ENCODE measurements at regions not wholly inside any gene's neighbourhood (a gene's known extent, or its start where the extent isn't known, plus 50 kb on each side); places are given as distances from the start of the nearest gene placed in this dataset.

DNA sequence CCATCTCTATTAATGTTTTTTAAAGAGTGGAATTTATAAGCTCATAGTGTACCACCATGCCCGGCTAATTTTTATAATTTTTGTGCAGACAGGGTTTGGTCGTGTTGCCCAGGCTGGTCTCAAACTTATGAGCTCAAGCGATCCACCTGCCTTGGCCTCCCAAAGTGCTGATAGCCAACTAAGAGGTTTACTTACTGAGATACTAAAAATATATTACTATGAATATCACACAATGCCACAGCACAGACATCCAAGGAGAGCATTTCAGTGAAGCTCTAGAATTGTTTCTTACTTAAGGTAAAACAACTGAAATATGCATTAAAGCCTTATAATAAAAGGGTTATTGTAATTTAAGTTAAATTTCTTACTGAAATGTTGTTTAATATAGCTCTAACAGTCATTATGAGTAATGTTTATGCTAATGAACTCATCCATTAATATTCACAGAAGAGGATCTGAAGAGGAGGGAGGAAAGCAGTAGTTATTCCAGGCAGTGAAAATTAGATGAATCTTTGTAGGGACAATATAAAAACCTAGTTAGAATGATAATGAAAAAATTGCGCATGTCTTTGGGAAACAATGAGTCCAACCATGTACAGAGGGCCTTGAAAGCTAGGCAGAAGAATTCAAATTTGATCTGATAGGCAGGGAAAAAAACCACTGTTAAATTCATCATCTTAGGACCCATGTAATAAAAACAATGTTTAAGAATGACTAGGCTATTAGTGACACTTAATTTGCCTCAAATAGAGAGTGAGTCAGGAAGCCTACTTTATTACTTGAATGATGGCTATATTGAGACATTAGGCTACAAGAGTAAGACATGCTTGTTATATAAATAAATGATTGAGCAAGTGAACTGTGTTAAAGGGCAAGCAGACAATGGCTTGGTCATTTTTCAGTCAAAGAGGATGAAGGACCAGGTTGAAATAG, 99.2 kb downstream of the SLC41A2 start:
- no peak for DNase-seq

DNA sequence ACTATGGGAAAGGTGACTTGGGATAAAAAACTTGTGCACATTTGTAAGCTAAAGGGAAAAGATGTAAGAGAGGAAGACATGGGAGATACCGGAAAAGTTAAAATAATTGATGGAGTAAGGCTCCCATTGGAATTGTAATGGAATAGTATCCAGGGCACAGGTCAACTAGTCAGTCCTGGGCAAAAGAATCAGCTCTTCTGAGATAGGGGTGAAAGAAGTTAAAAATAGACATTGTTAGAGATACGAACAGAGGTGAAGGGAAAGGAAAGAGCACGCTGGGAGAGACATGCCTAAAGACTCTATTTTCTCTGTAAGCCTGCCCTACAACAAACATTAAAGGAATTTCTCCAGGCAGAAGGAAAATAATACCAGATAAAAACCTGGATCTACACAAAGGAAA, 101.6 kb downstream of the SLC41A2 start:
- no peak for DNase-seq

DNA sequence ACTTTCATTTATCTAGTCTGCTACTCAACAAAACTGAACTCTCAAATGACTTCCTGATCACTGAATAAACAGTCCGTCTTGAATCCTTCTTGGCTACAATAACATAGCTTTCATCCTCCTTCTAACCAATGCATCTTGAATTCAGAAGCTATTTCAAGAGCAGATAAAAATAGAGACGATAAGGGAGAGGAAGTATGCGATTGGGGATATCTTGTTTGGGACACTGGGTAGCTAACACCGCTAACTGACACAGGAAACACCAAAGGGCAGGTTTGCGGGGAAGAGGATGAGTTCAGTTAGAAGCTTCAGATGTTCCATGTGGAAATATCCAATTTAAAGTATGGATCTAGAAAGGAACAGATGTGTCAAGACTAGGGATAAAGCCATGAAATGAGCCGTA, 102.5 kb downstream of the SLC41A2 start:
- no peak for DNase-seq

DNA sequence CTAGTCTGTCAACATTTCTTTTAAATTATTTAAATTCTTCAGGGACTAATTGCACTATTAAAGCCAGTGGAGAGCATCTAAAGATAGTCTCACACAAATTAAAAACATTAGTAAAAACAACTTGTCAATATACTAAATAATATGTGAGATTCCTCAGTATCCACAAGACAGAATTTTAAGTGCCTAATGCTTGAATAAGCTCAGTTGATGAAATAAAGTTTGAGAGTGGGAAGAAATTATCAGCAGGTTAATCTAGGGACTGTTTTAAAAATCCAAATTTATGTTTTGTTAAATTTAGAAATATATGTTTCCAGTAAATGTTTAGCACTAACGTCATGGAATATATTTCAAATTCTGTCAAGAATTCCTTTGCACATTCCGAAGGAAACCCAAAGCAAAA, 105.2 kb downstream of the SLC41A2 start:
- no peak for DNase-seq

DNA sequence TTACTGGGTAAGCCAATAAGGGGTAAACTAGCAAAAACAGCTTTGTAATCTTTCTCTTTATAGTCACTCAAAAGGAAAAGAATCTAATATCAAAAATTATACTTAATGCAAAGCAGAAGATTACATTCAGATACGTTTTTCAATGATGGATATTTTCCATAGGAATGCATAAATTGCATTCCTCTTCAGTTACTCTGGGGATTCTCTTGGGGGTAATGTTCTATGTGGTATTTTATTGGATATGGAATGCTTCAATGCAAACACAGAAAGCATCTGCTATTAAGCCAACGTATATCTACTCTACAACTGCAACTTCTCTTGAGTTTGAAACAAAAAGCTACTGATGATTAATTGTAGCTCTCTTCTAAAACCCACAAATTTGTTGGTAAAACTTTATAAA, 106.0 kb downstream of the SLC41A2 start:
- no peak for DNase-seq

DNA sequence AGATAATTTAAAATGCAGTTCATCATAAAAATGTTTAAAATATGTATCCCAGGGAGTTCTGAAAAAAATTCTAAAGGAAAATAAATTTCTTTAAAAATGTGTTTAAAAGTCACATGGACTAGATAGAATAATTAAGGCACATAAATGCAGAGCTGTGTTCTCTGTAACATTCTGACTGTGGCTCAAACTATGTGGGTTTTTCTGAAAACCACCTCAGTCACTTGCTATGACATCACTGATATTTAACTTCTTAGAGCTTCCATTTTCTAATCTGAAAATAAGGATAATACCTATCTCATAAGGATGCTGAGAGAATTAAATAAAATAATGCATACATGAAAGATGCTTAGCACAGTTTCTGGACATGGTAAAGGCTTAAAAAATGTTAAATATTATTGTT, 107.3 kb downstream of the SLC41A2 start:
- no peak for DNase-seq

DNA sequence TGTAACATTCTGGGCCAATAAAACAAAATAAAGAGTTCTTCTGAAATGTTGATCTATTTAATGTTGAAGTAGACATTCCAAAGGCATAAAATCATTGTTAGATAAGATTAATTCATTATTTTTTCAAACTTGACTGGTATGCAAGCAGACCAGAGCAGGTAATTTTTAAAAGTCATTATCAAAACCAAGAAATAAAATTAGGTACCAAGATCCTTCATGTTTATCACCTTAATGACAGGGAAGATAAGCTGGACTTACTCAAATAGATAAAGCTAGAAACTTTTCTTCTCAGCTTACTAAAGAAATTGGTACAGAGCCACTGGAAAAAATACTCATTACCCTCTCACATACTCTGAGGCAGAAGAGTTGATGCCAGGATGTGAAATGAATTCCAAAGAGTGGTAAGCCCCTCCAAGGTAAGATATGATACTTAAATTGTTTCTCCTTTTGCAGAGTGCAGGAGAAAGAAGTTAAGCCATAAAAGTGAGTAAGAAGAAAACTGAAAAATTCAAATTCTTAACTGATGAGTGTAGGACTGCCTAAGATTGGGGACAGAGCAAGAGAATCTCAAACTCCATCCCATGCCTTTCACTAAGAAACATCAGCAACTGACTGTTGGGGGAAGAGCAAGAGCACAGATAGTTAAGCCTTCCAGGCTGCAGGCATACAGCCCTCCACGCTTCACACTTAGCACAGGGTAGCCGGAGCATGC, 111.9 kb downstream of the SLC41A2 start:
- no peak for DNase-seq

DNA sequence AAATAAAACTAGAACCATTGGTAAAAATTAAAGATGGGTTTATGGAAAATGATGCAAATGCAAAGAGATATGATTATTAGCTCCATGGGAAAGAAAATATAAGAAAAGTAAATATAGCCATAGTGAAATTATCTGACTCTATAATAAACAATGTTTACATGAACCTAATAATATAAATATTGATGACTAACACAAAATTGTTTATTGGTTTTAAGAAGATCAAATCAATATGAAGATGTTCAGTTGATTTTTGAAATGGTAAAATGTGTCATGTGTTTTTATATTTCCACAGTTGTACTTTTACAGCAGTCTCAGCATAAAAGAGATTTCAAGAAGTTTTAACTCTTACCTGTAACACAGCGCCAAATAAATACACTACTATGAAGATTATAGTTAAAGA, 114.0 kb downstream of the SLC41A2 start:
- DNase-seq: no peak

DNA sequence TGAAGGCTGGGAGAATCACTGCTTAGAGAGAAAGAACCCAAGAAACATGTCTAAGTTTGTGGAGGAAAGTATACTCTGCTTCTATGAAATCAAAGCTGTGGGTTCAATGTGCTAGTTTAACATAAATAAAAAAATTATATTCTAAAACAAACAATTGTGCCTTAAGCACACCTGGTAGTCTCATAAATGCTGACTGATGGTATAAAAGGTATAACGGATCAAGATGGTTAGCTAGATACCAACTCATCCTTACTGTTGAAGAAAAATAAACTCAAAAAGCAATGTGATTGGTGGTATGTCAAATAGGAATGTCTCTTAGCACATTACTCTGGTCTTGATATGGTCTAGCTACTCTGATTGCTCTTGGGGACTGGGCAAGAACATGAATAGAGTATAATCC, 117.8 kb downstream of the SLC41A2 start:
- DNase-seq: no peak

DNA sequence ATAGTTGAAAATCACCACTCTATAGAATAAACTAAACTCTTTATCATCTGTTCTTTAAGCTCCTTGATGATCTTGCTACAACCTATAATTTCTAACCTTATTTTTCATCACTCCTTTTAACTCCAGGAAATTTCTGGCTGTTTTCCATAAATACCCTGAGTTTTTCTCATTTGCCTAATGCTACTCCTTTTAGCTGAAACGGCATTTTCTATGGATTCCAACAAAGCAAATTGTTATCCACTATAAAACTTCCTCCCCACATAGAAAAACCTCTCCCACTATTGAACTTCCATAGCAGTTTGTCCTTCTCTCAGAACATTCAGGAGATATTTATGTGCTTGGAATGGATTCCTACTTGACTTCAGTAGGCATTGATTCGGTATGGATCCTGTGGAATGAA, 122.8 kb downstream of the SLC41A2 start:
- DNase-seq: no peak

DNA sequence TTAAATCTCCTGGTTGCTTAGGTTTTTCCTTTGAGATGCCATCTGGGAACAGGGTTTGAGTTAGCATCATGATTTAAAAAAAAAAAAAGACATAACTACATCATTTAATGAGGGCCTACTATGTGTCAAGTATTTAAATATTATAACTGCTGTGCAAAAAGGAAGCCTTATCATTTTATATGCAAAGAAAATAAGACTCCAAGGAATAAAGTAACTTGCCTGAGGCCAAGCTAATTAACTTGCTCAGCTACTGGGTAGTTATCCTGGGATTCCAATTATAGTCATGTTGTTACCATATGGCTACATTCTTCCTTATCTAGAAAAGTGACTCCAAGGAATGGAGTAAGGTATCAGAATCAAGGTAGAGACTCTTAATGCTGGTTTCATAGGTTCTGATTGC, 123.5 kb downstream of the SLC41A2 start:
- no peak for DNase-seq

DNA sequence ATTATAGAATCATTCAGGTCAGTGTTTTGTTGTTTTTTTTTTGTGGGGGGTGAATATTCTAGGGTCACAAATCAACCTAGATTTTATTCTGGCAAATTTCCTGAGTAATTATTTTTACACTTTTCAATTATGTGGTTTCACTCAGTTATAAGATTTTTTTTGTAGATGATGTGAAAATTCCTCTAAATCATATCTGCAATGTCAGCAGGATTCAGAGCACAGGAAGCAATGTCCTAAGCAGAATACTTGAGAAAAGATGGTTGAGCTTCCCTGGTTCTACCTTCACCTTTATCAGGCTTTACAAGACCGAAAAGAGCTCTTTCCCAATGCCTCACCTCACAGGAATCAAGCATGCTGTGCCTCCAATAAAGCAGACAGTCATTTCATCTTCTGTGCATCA, 124.3 kb downstream of the SLC41A2 start:
- DNase-seq: no peak

DNA sequence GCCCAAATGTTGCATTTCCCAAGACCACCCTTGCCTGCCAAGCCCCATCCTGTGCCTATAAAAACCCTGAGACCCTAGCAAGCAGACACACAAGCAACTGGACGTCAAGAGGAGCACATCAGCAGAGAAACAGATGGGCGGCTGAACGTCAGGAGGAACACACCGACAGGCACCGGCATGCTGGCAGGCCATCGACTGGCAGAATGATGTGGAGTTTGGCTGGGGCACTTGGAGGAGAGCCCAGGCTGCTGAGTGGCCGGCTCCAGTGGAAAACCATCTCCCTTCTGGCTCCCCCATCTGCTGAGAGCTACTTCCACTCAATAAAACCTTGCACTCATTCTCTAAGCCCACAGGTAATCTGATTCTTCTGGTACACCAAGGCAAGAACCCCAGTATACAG, 130.1 kb downstream of the SLC41A2 start:
- no peak for DNase-seq

DNA sequence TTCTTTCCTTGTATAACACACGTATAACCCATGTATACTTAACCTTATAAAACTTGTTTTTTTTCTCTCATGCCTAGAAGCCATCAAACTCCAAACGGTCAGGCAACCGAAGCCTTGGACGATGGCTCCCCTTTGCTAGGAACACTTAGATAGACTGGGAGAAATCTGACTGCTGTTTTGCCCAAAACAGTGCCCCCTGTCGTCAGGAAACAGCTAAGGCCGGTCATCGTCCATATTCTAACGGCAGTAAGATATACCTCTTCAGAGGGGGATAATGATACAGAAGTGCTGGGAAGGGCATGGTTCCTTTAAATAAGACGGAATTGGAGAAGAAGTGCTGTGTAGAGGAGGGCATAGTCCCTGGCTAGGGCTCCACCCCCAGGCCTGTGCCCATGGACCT, 130.5 kb downstream of the SLC41A2 start:
- DNase-seq: no peak

DNA sequence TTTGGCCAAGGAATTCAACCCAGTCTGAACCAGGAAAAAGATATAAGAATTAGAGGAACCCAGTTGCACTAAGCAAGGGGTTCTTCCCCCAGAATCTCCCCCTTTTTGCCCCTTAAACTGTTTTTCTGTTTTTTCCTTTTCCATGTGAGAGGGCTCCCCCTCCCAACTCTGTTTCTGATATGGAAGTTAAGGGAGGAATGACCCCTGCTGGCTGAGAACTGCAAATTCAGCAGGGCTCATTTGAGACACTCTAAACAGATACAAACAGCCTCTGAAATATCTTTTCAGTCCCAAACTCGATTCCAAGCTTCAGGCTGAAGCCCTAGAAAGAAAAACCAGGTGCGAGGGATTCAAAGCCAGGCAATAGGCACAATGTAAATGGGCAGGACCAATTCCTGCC, 132.7 kb downstream of the SLC41A2 start:
- no peak for DNase-seq

DNA sequence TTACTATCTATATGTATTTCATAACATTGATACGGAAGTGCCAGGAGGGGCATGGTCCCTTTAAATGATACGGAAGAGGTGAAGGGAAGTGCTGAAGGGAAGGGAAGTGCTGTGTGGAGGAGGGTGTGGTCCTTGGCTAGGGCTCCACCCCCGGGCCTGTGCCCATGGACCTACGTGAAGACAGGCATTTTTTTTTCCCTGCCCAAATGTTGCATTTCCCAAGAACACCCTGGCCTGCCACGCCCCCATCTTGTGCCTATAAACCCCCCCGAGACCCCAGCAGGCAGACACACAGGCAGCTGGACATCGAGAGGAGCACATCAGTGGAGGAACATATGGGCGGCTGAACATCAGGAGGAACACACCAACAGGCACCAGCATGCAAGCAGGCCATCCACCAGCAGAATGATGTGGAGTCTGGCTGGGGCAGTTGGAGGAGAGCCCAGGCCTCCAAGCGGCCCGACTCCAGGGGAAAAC, 134.1 kb downstream of the SLC41A2 start:
- no peak for DNase-seq

DNA sequence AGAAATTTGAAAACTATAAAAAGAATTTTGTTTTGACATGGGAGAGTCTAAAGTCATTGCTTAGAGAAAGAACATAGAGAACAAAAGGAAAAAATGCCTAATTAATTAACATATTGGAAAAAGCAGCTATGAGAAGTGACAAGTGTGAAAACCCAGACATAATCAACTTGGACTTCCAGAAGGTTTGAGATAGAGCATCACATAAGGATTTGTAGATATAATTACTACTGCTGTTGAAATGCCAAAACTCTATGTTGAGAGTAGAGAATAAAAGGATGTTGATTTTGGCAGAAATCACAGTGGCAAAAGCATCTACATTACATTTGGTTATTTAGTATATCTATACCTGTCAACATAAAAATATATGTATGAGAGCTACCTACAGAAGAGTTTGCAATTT, 135.1 kb downstream of the SLC41A2 start:
- no peak for DNase-seq

DNA sequence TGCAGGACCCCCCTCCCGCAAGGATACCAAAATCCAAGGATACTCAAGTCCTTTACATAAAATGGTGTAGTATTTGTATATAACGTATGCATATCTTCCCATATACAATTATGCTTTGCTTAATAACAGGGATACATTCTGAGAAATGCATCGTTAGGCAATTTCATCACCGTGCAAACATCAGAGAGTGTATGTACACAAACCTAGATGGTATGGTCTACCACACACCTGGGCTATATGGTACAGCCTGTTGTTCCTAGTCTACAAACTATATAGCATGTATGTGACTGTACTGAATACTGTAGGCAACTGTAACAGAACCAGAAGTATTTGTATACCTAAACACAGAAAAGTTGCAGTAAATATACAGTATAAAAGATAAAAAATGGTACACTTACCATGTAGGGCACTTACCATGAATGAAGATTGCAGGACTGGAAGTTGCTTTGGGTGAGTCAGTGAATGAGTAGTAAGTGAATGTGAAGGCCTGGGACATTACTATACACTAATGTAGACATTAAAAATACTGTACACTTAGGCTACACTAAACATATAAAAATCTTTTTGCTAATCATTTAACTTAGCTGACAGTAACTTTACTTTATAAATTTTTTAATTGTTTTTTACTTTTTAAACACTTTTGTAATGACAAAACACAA, 141.1 kb downstream of the SLC41A2 start:
- no peak for DNase-seq

DNA sequence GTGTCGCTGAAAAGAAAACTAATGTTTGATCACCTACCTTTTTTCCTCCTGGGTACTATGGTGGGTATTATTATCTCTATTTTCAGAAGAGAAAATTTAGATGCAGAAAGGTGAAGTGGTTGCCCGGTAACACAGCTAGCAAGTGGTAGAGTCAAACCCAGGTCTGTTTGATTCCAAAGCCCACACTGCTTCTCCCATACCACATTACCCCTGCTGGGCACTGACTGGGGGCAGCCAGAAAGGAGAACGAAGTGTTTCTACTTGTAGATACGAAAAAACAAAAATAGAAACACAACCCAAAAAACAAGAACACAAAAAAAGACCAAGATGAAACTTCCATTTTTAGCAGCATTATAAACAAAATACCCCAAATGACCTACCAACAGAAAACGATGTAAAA, 142.2 kb downstream of the SLC41A2 start:
- DNase-seq: no peak

DNA sequence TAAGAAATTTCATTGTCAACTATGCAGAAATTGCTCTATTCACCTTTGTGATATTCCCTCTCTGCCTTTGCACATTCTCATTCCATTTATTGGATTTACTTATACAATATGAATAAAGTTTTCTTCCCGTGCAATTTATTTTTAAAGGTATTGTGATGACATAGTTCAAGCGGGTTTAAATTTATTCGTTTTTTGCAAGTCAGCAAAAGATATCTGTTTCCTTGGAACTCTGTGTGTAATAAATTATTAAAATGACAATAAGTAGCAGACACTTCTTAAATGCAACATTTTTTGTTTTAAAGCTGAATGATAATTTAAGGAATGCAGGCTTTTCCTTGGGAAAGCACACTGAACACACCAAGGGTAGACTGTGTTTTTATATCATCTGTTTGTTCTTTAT, 143.1 kb downstream of the SLC41A2 start:
- no peak for DNase-seq

Data from C1 segment of cervical spinal cord (tissue), 14 donors.